ENCODE measurements at regions not wholly inside any gene's neighbourhood (a gene's known extent, or its start where the extent isn't known, plus 50 kb on each side); places are given as distances from the start of the nearest gene placed in this dataset.

- TF ChIP-seq CTCF (IDR thresholded peaks at IDR 0.05; ENCODE audit: control insufficient read depth, insufficient read depth, low read depth, low read length, missing control alignments) = no peak
- H3K4me3 ChIP-seq (ENCODE audit: control insufficient read depth, low read depth, low read length) = no peak overlapping the region
- DNase-seq (ENCODE audit: low read depth) = no peak
These were observed 591.1 kb downstream of the BRD1 start for GRCh38 chr22:49236541-49237075.

- H3K4me3 ChIP-seq (ENCODE audit: control insufficient read depth, low read depth, low read length) = no peak overlapping the region
- no peak for TF ChIP-seq CTCF (IDR thresholded peaks at IDR 0.05; ENCODE audit: control insufficient read depth, insufficient read depth, low read depth, low read length, missing control alignments)
- no peak for DNase-seq (ENCODE audit: low read depth)
These were observed 592.0 kb downstream of the BRD1 start for GRCh38 chr22:49235463-49236300.

- no peak overlapping the region for H3K4me3 ChIP-seq (ENCODE audit: control insufficient read depth, low read depth, low read length)
- DNase-seq (ENCODE audit: low read depth) = no peak
- TF ChIP-seq CTCF (IDR thresholded peaks at IDR 0.05; ENCODE audit: control insufficient read depth, insufficient read depth, low read depth, low read length, missing control alignments) = no peak
These were observed 593.2 kb downstream of the BRD1 start for GRCh38 chr22:49234459-49234858.

GRCh38 chr22:49233507-49234100 lies 594.1 kb downstream of the BRD1 start:
- TF ChIP-seq CTCF (IDR thresholded peaks at IDR 0.05; ENCODE audit: control insufficient read depth, insufficient read depth, low read depth, low read length, missing control alignments) = no peak
- no peak for DNase-seq (ENCODE audit: low read depth)
- H3K4me3 ChIP-seq (ENCODE audit: control insufficient read depth, low read depth, low read length) = no peak overlapping the region

- H3K4me3 ChIP-seq (ENCODE audit: control insufficient read depth, low read depth, low read length) = no peak overlapping the region
- TF ChIP-seq CTCF (IDR thresholded peaks at IDR 0.05; ENCODE audit: control insufficient read depth, insufficient read depth, low read depth, low read length, missing control alignments) = no peak
- DNase-seq (ENCODE audit: low read depth) = no peak
These were observed 595.2 kb downstream of the BRD1 start for GRCh38 chr22:49232319-49233067.

GRCh38 chr22:49230194-49230577 lies 597.5 kb downstream of the BRD1 start:
- H3K4me3 ChIP-seq (ENCODE audit: control insufficient read depth, low read depth, low read length) = no peak overlapping the region
- DNase-seq (ENCODE audit: low read depth) = no peak
- no peak for TF ChIP-seq CTCF (IDR thresholded peaks at IDR 0.05; ENCODE audit: control insufficient read depth, insufficient read depth, low read depth, low read length, missing control alignments)

All from AG09309 (cell line).